HFFc6 (cell line): ENCODE measurements at regions not wholly inside any gene's neighbourhood (a gene's known extent, or its start where the extent isn't known, plus 50 kb on each side); places are given as distances from the start of the nearest gene placed in this dataset.

Experiments used
- DNase-seq: peaks from one replicate; pipeline ENCODE4 v3.0.0-alpha.2; 2018
- H3K27ac Mint-ChIP-seq: 2 replicates; pipeline ENCODE4 v1.8.0; 2020; ENCODE audit warnings: mild to moderate bottlenecking, mixed read lengths
- H3K27me3 Mint-ChIP-seq: 2 replicates; pipeline ENCODE4 v1.8.0; 2021; ENCODE audit warnings: mild to moderate bottlenecking, moderate library complexity, mixed read lengths; ENCODE audit not compliant: insufficient read depth
- H3K36me3 Mint-ChIP-seq: 2 replicates; pipeline ENCODE4 v1.8.0; 2021; ENCODE audit warnings: low read depth, mixed read lengths
- H3K4me1 Mint-ChIP-seq: 2 replicates; pipeline ENCODE4 v1.8.0; 2020; ENCODE audit warnings: low read depth, mixed read lengths
- H3K4me3 Mint-ChIP-seq: 2 replicates; pipeline ENCODE4 v1.8.0; 2020; ENCODE audit warnings: mild to moderate bottlenecking, moderate library complexity, mixed read lengths
- H3K9me3 Mint-ChIP-seq: 2 replicates; pipeline ENCODE4 v1.8.0; 2020; ENCODE audit warnings: mild to moderate bottlenecking, mixed read lengths
- TF ChIP-seq, protein P1 (sequence below): fragments of 200-600 bp; sonication (generic); IDR thresholded peaks from 2 replicates; pipeline ENCODE4 v1.5.0; 2021; ENCODE audit warnings: antibody characterized with exemption, mild to moderate bottlenecking

DNA sequence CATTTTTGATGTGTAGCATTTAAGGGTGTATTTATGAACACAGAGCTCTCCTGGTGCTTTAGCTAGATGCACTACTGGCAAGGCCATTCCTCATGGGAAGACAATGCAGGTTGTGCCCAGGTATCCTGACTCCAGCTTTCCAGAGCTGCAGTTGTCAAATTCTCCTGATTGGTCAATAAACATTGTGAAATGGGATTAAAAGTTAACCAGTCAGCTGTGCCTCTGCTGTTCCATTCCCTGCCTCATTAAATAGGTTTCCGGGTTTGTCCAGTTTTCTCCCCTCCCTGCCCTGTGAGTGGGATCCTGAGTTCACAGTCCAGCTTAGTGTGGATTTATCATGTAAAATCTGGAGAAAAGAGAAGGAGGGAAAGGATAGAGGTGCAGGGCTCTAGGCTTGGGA lies 207.3 kb downstream of the SQOR start:
- H3K27me3 Mint-ChIP-seq = peaks cover 1% of the 10 kb centered on the region
- no peak overlapping the region for H3K27ac Mint-ChIP-seq
- peaks cover 10% of the 10 kb centered on the region for H3K9me3 Mint-ChIP-seq
- H3K4me3 Mint-ChIP-seq = no peak overlapping the region
- no peak for DNase-seq
- TF ChIP-seq, protein P1, sequence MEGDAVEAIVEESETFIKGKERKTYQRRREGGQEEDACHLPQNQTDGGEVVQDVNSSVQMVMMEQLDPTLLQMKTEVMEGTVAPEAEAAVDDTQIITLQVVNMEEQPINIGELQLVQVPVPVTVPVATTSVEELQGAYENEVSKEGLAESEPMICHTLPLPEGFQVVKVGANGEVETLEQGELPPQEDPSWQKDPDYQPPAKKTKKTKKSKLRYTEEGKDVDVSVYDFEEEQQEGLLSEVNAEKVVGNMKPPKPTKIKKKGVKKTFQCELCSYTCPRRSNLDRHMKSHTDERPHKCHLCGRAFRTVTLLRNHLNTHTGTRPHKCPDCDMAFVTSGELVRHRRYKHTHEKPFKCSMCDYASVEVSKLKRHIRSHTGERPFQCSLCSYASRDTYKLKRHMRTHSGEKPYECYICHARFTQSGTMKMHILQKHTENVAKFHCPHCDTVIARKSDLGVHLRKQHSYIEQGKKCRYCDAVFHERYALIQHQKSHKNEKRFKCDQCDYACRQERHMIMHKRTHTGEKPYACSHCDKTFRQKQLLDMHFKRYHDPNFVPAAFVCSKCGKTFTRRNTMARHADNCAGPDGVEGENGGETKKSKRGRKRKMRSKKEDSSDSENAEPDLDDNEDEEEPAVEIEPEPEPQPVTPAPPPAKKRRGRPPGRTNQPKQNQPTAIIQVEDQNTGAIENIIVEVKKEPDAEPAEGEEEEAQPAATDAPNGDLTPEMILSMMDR = no peak
- no peaks in the 10 kb centered on the region for H3K4me1 Mint-ChIP-seq
- H3K36me3 Mint-ChIP-seq = no peaks in the 10 kb centered on the region

DNA sequence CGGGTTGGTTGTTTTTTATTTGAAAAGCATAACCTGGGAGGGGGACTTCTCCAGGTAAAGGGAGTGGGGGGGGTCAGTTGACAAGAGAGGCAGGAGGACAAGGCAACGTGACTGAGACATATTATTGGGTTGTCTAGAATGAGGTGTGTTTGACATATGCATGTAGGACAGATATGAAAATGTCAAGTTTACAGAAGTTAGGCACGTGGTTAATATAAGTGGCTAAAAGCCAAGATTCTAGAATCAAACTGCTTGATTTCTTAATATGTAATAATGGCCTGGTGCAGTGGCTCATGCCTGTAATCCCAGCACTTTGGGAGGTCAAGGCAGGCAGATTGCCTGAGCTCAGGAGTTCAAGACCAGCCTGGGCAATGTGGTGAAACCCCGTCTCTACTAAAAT lies 212.8 kb downstream of the SQOR start:
- H3K36me3 Mint-ChIP-seq = peaks cover 6% of the 10 kb centered on the region; the same call in 1 of the 2 replicates
- TF ChIP-seq, protein P1 = no peak
- peaks cover 18% of the 10 kb centered on the region for H3K9me3 Mint-ChIP-seq
- H3K27ac Mint-ChIP-seq = no peak overlapping the region
- peaks cover 4% of the 10 kb centered on the region for H3K27me3 Mint-ChIP-seq
- H3K4me1 Mint-ChIP-seq = no peaks in the 10 kb centered on the region
- no peak for DNase-seq
- no peak overlapping the region for H3K4me3 Mint-ChIP-seq

DNA sequence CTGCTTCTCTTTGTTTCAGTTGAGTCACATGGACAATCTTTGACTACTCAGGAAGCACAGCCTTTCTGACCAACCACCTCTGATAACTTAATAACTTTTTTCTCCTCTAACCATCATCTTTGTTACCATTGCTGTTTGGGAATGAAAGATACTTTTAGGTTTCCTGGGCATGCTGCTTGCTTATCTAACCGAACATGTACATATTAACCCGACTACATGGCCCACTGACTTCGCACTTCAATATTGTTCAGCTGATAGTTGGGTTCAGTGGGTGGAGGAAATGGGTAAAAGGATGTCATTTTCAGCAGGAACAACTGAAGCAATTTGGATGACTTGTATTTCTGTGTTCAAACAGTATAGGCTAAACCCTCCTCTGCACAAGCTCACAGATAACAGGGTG lies 214.3 kb downstream of the SQOR start:
- Mint-ChIP-seq H3K4me1 (no peaks in the 10 kb centered on the region), H3K27me3 (peaks cover 3% of the 10 kb centered on the region), H3K36me3 (peaks cover 6% of the 10 kb centered on the region; the same call in 1 of the 2 replicates), H3K4me3 (no peak overlapping the region), H3K27ac (no peak overlapping the region), H3K9me3 (peaks cover 18% of the 10 kb centered on the region)
- DNase-seq = no peak
- TF ChIP-seq, protein P1 = no peak

DNA sequence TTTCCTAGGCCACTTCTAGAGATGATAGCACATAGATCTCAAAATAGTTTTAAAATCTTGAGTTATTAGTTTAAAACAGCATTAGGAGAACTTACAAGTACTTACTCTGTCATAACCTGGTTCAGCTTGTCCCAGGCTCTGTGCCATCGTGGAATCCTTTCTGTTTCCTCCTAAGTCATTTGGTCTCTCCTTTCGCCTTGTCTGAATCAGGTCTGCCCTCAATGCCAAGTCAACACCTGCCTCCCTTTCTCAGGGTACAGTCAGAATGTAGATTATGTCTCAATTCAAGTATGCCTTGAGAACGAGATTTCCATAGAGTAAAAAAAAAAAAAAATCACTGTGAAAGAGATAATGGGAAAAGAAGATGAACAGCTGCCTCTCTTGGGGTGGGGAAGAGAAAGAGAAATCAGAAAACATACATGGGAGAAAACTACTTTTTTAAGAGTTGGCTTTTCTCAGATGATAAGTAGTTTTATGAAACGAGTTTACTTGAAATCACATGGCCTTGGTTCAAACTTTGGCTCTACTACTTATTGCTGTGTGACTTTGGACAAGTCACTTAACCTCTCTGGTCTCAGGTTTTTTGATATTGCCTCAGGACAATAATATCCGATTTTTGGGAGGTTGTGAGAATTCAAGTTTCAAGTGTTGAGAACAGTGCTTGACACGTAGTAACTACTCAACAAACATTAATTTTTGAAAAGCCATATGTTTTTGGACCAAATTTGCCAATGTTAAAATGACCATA lies 219.8 kb downstream of the SQOR start:
- Mint-ChIP-seq H3K27ac (no peak overlapping the region), H3K27me3 (no peaks in the 10 kb centered on the region; the same call in 1 of the 2 replicates), H3K4me1 (peaks cover 8% of the 10 kb centered on the region; the same call in 1 of the 2 replicates), H3K9me3 (peaks cover 11% of the 10 kb centered on the region), H3K4me3 (no peak overlapping the region), H3K36me3 (peaks cover 6% of the 10 kb centered on the region; the same call in 1 of the 2 replicates)
- TF ChIP-seq, protein P1 = no peak
- no peak for DNase-seq

DNA sequence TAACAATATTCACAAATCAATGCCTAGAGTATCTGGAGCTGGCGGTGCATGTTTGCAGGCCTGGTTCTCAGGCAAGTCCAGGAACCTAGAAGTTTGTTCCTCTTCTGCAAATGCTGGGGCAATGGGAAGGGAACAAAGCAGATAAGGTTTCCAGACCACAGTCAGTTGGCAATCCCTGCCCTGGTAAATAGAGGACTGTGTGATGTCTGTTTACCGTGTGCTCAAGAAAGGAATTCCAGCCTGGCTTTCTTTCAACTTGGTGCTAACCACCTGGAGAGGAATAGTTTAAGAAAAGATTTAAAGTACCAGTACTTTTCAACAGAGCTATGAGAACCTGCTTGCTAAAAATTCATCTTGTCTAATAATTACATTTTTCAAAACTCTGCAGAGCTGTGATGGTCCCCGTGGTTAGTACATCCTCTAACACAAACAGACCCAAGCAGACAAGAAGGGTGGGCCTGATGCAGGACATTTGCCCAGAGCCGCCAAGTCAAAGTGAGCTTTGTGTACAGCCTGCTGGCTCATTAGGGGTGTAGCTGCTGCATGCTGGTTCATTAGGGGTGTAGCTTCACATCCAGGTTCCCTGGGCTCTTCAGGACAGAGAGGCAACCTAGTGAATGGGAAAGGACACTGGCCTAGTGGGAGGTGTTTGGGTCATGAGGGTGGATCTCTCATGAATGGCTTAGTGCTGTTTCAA lies 220.5 kb downstream of the SQOR start:
- Mint-ChIP-seq H3K9me3 (peaks cover 8% of the 10 kb centered on the region), H3K27ac (no peak overlapping the region), H3K4me3 (no peak overlapping the region), H3K4me1 (peaks cover 8% of the 10 kb centered on the region; the same call in 1 of the 2 replicates), H3K27me3 (no peaks in the 10 kb centered on the region; the same call in 1 of the 2 replicates), H3K36me3 (peaks cover 4% of the 10 kb centered on the region; the same call in 1 of the 2 replicates)
- TF ChIP-seq, protein P1 = no peak
- no peak for DNase-seq
